LNCaP clone FGC (cell line): ENCODE measurements at regions not wholly inside any gene's neighbourhood (a gene's known extent, or its start where the extent isn't known, plus 50 kb on each side); places are given as distances from the start of the nearest gene placed in this dataset.

Experiments used
- DNase-seq: peaks from one replicate; pipeline ENCODE4 v3.0.0-alpha.2; 2011; ENCODE audit warnings: low read depth
- H3K4me3 ChIP-seq: 2 replicates; pipeline ENCODE4 v1.5.1; 2011; ENCODE audit warnings: mild to moderate bottlenecking, low read depth, low read length, control low read depth
- TF ChIP-seq, protein P1 (sequence below): IDR thresholded peaks from 2 replicates; pipeline ENCODE4 v1.5.1; 2012; ENCODE audit warnings: mild to moderate bottlenecking; ENCODE audit not compliant: control insufficient read depth, insufficient read depth; ENCODE audit errors: extremely low read depth

- H3K4me3 ChIP-seq: no peak overlapping the region
- no peak for DNase-seq
- TF ChIP-seq, protein P1, sequence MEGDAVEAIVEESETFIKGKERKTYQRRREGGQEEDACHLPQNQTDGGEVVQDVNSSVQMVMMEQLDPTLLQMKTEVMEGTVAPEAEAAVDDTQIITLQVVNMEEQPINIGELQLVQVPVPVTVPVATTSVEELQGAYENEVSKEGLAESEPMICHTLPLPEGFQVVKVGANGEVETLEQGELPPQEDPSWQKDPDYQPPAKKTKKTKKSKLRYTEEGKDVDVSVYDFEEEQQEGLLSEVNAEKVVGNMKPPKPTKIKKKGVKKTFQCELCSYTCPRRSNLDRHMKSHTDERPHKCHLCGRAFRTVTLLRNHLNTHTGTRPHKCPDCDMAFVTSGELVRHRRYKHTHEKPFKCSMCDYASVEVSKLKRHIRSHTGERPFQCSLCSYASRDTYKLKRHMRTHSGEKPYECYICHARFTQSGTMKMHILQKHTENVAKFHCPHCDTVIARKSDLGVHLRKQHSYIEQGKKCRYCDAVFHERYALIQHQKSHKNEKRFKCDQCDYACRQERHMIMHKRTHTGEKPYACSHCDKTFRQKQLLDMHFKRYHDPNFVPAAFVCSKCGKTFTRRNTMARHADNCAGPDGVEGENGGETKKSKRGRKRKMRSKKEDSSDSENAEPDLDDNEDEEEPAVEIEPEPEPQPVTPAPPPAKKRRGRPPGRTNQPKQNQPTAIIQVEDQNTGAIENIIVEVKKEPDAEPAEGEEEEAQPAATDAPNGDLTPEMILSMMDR: no peak
These were observed 374.2 kb downstream of the EFNA5 start for GRCh38 chr5:107296572-107296971.

GRCh38 chr5:107295914-107296313 lies 374.8 kb downstream of the EFNA5 start:
- no peak overlapping the region for H3K4me3 ChIP-seq
- TF ChIP-seq, protein P1: no peak
- no peak for DNase-seq

GRCh38 chr5:107294669-107295068 lies 376.1 kb downstream of the EFNA5 start:
- no peak overlapping the region for H3K4me3 ChIP-seq
- DNase-seq: no peak
- TF ChIP-seq, protein P1: no peak

DNA sequence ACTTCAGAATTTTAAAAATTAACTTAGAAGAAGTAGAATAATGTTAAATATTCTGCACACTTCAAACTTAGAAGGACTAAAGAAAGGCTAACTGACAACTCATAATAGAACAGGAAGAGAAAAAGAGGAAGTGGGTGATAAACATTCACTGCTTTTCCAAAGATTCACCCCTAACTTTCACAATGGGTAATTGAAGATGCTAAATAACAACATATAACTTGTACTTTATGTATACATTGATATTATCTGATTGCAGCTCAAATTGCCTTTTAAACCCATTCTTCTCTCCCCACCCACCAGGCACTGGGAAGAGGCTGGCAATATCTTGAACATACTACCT lies 376.6 kb downstream of the EFNA5 start:
- no peak for DNase-seq
- TF ChIP-seq, protein P1: no peak
- H3K4me3 ChIP-seq: no peak overlapping the region

DNA sequence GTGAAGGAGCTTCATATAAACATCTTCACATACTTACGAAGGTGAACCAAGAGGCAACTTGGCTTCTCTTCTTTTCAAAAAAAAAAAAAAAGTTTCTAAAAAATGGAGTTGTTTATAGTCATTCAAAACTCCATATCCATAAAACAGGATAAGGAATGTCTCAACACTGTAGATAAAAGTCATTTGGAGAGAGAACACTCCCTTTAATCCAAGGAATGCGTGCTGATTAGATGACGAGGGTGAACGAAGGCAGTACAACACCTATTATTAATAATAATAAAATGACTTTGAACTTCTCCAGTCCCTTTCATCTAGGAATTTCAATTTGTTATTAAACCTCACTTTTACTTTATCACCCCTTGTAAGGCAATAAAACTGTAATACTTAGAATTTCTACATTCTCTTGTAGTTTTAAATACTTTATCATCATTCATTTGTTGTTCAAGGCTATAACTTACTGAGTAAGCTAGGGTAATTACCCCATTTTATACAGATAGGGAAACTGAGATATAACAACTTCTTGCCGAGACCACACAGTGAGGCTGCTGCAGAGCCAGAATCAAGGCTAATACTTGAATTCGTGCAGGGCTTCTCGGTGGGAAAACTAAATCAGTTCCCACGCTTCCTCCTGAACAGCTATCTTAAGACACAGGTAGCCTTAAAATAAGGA lies 377.1 kb downstream of the EFNA5 start:
- DNase-seq: no peak
- no peak overlapping the region for H3K4me3 ChIP-seq
- TF ChIP-seq, protein P1: no peak

- H3K4me3 ChIP-seq: no peak overlapping the region
- no peak for DNase-seq
- TF ChIP-seq, protein P1: no peak
These were observed 378.9 kb downstream of the EFNA5 start for GRCh38 chr5:107291866-107292265.

DNA sequence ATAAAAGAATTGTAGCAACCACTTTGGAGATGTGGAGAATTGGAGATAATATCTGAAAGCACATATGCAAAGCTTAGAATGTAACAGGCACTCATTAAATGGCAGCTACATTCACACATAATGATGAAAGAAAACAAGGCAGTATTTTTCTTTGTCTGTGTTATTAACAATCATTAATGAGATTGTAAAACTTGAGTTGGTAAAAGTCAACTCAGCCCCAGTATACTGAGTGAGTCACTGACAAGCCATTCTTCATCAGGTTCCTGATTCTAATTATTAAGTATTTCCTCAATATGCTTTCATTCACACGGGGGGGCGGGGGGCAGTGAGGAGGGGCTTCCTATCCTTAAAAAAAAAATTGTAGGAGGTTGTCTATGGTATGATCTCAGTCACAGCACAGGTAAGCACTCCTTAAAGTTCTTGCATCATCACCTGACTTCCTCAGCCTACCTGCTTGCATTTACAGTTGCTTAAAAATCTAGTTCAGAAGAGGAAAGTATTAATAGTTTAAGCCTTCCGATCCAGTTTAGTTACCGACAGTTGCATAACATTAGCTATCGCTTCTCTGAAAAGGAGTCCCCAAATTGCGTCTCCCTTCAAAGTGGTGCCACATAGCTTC lies 379.8 kb downstream of the EFNA5 start:
- no peak overlapping the region for H3K4me3 ChIP-seq
- TF ChIP-seq, protein P1: no peak
- DNase-seq: no peak
